ENCODE measurements at regions not wholly inside any gene's neighbourhood (a gene's known extent, or its start where the extent isn't known, plus 50 kb on each side); places are given as distances from the start of the nearest gene placed in this dataset.
A peak's percentile ranks its signal among the peaks of the same experiment; 100 is the strongest.

DNA sequence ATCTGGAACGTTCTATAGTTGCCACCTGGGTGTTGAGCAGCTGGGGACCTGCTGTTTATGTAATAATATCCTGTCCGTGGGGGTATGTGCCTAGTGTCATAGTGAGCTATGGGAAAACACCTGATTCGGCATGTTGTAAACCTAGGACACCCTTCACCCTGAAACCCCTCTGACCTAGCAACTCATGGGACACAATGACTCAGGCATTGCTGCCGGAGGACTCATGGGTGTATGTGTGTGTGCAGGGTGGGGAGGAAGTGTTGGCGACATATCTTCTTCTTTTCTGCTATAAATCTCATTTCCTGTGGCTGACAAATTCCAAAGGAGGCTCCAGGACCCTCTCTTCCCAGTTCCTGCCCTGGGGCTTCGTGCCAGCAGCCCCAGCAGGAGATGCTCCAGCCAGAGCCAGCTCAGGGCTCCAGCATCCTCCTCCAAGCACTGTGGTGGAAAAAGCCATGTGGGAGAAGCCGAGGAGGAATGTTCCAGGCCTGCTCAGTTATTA lies 77.0 kb upstream of the PODXL start:
- Histone ChIP-seq H3K9ac (replicated peaks; ENCODE audit: extremely low read depth, insufficient read depth, low read length) (peak overlapping the region; percentile 7), H3K79me2 (ENCODE audit: control insufficient read depth, insufficient read depth, low read length) (no peaks in the 10 kb centered on the region), H3K36me3 (ENCODE audit: control insufficient read depth in 2 of 2, extremely low read depth in 1 of 2, insufficient read depth in 2 of 2, low read length in 2 of 2) (no peaks in the 10 kb centered on the region), H4K20me1 (replicated peaks; ENCODE audit: control insufficient read depth, extremely low read depth, insufficient read depth, low read length) (no peaks in the 10 kb centered on the region), H3K27ac (ENCODE audit: insufficient read depth, low read depth, low read length) (peak overlapping the region; percentile 70), H3K4me3 (replicated peaks in 1 of 3; ENCODE audit: insufficient read depth in 1 of 3, low read depth in 1 of 3, low read length in 3 of 3) (no peak overlapping the region), H3K9me3 (replicated peaks; ENCODE audit: control insufficient read depth, insufficient read depth, low read length) (no peaks in the 10 kb centered on the region), H3K4me1 (ENCODE audit: control insufficient read depth, extremely low read depth, insufficient read depth, low read length) (peaks cover 42% of the 10 kb centered on the region), H3K4me2 (ENCODE audit: insufficient read depth, low read length) (no peak overlapping the region), H2AFZ (ENCODE audit: low read depth, low read length) (no peak overlapping the region), H3K9me1 (replicated peaks; ENCODE audit: control insufficient read depth, extremely low read depth, insufficient read depth, low read length) (no peaks in the 10 kb centered on the region), H3K27me3 (ENCODE audit: control insufficient read depth in 2 of 2, insufficient read depth in 2 of 2, low read length in 2 of 2) (no peaks in the 10 kb centered on the region)
- FAIRE-seq: peak; percentile 96
- dilution Hi-C loops (cut with MboI; ENCODE audit: extremely low pct_ligation_motif_present, low sequenced_read_pairs) (no loop called here), intact Hi-C loops (cut with micrococcal nuclease) (loop anchor here (5.0 kb wide), 1 partner anchor 1734 kb away; no protein-coding TSS in a partner anchor)
- POLR2A ChIA-PET: interaction anchor here (0.5 kb wide), 1 partner anchor 86 kb away, joined by 8 read pairs; no protein-coding TSS in a partner anchor
- CTCF ChIA-PET: interaction anchor here (0.8 to 1.8 kb wide), 3 partner anchors 11 to 87 kb away, joined by 3 to 7 read pairs (median 3); no protein-coding TSS in a partner anchor
- TF ChIP-seq GATA2 (IDR thresholded peaks at IDR 0.05; ENCODE audit: insufficient read depth, insufficient read length, low read depth, low read length): peak; percentile 84
- TF ChIP-seq JUN (IDR thresholded peaks at IDR 0.05; ENCODE audit: borderline replicate concordance, insufficient read depth, insufficient read length, low read depth): peak; percentile 33
- peak; percentile 76 for TF ChIP-seq POLR2AphosphoS5 (IDR thresholded peaks at IDR 0.05; ENCODE audit: insufficient read depth, low read depth, low read length)
- TF ChIP-seq POLR2A (IDR thresholded peaks at IDR 0.05; ENCODE audit: low read depth, low read length): no peak
- TF ChIP-seq FOS (IDR thresholded peaks at IDR 0.05; ENCODE audit: borderline replicate concordance, insufficient read depth, low read length): peak; percentile 98
- TF ChIP-seq MYC (IDR thresholded peaks at IDR 0.05; ENCODE audit: low read depth, low read length): no peak
- TF ChIP-seq, protein P1, sequence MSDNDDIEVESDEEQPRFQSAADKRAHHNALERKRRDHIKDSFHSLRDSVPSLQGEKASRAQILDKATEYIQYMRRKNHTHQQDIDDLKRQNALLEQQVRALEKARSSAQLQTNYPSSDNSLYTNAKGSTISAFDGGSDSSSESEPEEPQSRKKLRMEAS (IDR thresholded peaks at IDR 0.05; ENCODE audit: insufficient read depth, insufficient read length): no peak
- TF ChIP-seq EZH2 (IDR thresholded peaks at IDR 0.05; ENCODE audit: borderline replicate concordance, low read depth, low read length, severe bottlenecking): no peak
- TF ChIP-seq, protein P2, sequence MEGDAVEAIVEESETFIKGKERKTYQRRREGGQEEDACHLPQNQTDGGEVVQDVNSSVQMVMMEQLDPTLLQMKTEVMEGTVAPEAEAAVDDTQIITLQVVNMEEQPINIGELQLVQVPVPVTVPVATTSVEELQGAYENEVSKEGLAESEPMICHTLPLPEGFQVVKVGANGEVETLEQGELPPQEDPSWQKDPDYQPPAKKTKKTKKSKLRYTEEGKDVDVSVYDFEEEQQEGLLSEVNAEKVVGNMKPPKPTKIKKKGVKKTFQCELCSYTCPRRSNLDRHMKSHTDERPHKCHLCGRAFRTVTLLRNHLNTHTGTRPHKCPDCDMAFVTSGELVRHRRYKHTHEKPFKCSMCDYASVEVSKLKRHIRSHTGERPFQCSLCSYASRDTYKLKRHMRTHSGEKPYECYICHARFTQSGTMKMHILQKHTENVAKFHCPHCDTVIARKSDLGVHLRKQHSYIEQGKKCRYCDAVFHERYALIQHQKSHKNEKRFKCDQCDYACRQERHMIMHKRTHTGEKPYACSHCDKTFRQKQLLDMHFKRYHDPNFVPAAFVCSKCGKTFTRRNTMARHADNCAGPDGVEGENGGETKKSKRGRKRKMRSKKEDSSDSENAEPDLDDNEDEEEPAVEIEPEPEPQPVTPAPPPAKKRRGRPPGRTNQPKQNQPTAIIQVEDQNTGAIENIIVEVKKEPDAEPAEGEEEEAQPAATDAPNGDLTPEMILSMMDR (IDR thresholded peaks at IDR 0.05; ENCODE audit: extremely low read depth in 1 of 2, insufficient read depth in 1 of 2, low read depth in 1 of 2, low read length in 2 of 2): no peak
- BruUV-seq (replicated peaks): no TSS peak
- peak; percentile 56 for DNase-seq (ENCODE audit: low read depth, low spot score)
